ENCODE measurements at regions not wholly inside any gene's neighbourhood (a gene's known extent, or its start where the extent isn't known, plus 50 kb on each side); places are given as distances from the start of the nearest gene placed in this dataset.
"Not testable (repeated sequence)": the region's sequence is repeated elsewhere in the genome, so short reads cannot be mapped to it uniquely, and the experiment has no call there.

DNA sequence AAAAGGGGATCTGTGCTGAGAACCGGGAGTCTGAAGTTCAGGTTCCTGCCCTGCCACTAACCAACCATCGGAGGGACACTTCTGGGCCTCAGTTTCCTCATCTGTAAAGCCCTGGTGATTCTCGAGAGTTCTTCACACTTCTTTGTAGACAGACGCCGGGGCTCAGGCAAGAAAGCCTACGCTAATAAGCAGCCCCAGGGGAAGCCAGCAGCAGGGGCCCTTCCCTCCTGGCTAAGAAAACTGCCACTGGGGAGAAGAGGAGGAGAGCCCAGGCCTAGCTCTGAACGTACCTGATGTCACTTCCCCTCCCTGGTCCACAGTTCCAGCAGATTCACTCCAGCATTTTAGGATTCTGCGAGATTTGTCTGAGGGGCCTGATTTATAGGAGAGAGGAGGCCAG lies 76.0 kb downstream of the CAMK2N1 start:
- Histone ChIP-seq H3K36me3 (ENCODE audit: low read length) (no peaks in the 10 kb centered on the region), H3K4me3 (ENCODE audit: insufficient read depth, low read length, poor library complexity, severe bottlenecking) (no peak overlapping the region), H3K9me2 (replicated peaks; ENCODE audit: insufficient read depth, low read length) (no peaks in the 10 kb centered on the region), H3K27ac (ENCODE audit: low read depth, low read length) (no peak overlapping the region), H3K9me3 (ENCODE audit: insufficient read depth, low read length) (no peaks in the 10 kb centered on the region), H2AFZ (ENCODE audit: low read depth, low read length, severe bottlenecking) (no peak overlapping the region), H3K9ac (ENCODE audit: low read length) (no peak overlapping the region), H4K20me1 (ENCODE audit: low read depth, low read length) (no peaks in the 10 kb centered on the region), H3K79me2 (ENCODE audit: insufficient read depth, low read length) (no peaks in the 10 kb centered on the region), H3K27me3 (ENCODE audit: low read length) (no peaks in the 10 kb centered on the region), H3F3A (ENCODE audit: insufficient read depth) (no peaks in the 10 kb centered on the region), H3K4me2 (ENCODE audit: low read depth, low read length, poor library complexity, severe bottlenecking) (no peak overlapping the region)
- TF ChIP-seq EZH2phosphoT487 (conservative IDR thresholded peaks at IDR 0.05; ENCODE audit: low read length): no peak
- TF ChIP-seq, protein P1, sequence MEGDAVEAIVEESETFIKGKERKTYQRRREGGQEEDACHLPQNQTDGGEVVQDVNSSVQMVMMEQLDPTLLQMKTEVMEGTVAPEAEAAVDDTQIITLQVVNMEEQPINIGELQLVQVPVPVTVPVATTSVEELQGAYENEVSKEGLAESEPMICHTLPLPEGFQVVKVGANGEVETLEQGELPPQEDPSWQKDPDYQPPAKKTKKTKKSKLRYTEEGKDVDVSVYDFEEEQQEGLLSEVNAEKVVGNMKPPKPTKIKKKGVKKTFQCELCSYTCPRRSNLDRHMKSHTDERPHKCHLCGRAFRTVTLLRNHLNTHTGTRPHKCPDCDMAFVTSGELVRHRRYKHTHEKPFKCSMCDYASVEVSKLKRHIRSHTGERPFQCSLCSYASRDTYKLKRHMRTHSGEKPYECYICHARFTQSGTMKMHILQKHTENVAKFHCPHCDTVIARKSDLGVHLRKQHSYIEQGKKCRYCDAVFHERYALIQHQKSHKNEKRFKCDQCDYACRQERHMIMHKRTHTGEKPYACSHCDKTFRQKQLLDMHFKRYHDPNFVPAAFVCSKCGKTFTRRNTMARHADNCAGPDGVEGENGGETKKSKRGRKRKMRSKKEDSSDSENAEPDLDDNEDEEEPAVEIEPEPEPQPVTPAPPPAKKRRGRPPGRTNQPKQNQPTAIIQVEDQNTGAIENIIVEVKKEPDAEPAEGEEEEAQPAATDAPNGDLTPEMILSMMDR (IDR thresholded peaks at IDR 0.05; ENCODE audit: insufficient read depth, low read length, poor library complexity, severe bottlenecking): no peak

DNA sequence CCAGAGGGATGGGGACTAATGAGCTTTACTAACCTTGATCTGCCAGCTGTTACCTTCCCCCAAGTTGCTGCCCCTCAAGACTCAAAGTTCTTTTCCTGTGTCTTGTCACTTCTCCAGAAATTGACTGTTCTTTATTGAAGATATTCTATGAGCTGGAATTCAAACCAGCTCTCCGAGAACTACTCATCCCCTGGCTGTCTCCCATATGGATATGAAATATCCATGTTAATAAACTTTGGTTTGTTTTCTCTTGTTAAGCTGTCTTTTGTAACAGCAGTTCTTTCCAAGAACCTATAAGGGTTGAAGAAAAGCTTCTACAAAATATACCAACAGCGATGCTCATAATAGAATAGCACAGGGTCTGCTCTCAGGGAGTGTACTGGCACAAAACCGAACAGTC lies 77.0 kb downstream of the CAMK2N1 start:
- Histone ChIP-seq H2AFZ (ENCODE audit: low read depth, low read length, severe bottlenecking) (no peak overlapping the region), H3F3A (ENCODE audit: insufficient read depth) (no peaks in the 10 kb centered on the region), H3K9ac (ENCODE audit: low read length) (no peak overlapping the region), H3K36me3 (ENCODE audit: low read length) (no peaks in the 10 kb centered on the region), H3K79me2 (ENCODE audit: insufficient read depth, low read length) (no peaks in the 10 kb centered on the region), H3K4me3 (ENCODE audit: insufficient read depth, low read length, poor library complexity, severe bottlenecking) (no peak overlapping the region), H3K9me2 (replicated peaks; ENCODE audit: insufficient read depth, low read length) (no peaks in the 10 kb centered on the region), H3K27me3 (ENCODE audit: low read length) (no peaks in the 10 kb centered on the region), H3K4me2 (ENCODE audit: low read depth, low read length, poor library complexity, severe bottlenecking) (no peak overlapping the region), H3K27ac (ENCODE audit: low read depth, low read length) (no peak overlapping the region), H3K9me3 (ENCODE audit: insufficient read depth, low read length) (no peaks in the 10 kb centered on the region), H4K20me1 (ENCODE audit: low read depth, low read length) (no peaks in the 10 kb centered on the region)
- TF ChIP-seq, protein P1 (IDR thresholded peaks at IDR 0.05; ENCODE audit: insufficient read depth, low read length, poor library complexity, severe bottlenecking): no peak
- TF ChIP-seq EZH2phosphoT487 (conservative IDR thresholded peaks at IDR 0.05; ENCODE audit: low read length): no peak

GRCh38 chr1:20408133-20408650 lies 77.8 kb downstream of the CAMK2N1 start:
- H3F3A ChIP-seq (ENCODE audit: insufficient read depth); H3K4me2 ChIP-seq (ENCODE audit: low read depth, low read length, poor library complexity, severe bottlenecking); H3K4me3 ChIP-seq (ENCODE audit: insufficient read depth, low read length, poor library complexity, severe bottlenecking); H3K9ac ChIP-seq (ENCODE audit: low read length); H2AFZ ChIP-seq (ENCODE audit: low read depth, low read length, severe bottlenecking); H3K36me3 ChIP-seq (ENCODE audit: low read length); H3K79me2 ChIP-seq (ENCODE audit: insufficient read depth, low read length); H3K9me3 ChIP-seq (ENCODE audit: insufficient read depth, low read length); H3K27me3 ChIP-seq (ENCODE audit: low read length); H3K27ac ChIP-seq (ENCODE audit: low read depth, low read length); H4K20me1 ChIP-seq (ENCODE audit: low read depth, low read length); H3K9me2 ChIP-seq (replicated peaks; ENCODE audit: insufficient read depth, low read length): not testable (repeated sequence)

GRCh38 chr1:20405893-20406604 lies 80.0 kb downstream of the CAMK2N1 start:
- H3K27ac ChIP-seq (ENCODE audit: low read depth, low read length): no peak overlapping the region
- H3K36me3 ChIP-seq (ENCODE audit: low read length): no peaks in the 10 kb centered on the region
- H3K79me2 ChIP-seq (ENCODE audit: insufficient read depth, low read length): no peaks in the 10 kb centered on the region
- no peak overlapping the region for H3K4me3 ChIP-seq (ENCODE audit: insufficient read depth, low read length, poor library complexity, severe bottlenecking)
- TF ChIP-seq EZH2phosphoT487 (conservative IDR thresholded peaks at IDR 0.05; ENCODE audit: low read length): no peak
- TF ChIP-seq, protein P1 (IDR thresholded peaks at IDR 0.05; ENCODE audit: insufficient read depth, low read length, poor library complexity, severe bottlenecking): no peak
- no peak overlapping the region for H2AFZ ChIP-seq (ENCODE audit: low read depth, low read length, severe bottlenecking)
- no peaks in the 10 kb centered on the region for H3K9me3 ChIP-seq (ENCODE audit: insufficient read depth, low read length)
- H3K9ac ChIP-seq (ENCODE audit: low read length): no peak overlapping the region
- no peaks in the 10 kb centered on the region for H3F3A ChIP-seq (ENCODE audit: insufficient read depth)
- no peaks in the 10 kb centered on the region for H3K9me2 ChIP-seq (replicated peaks; ENCODE audit: insufficient read depth, low read length)
- no peaks in the 10 kb centered on the region for H3K27me3 ChIP-seq (ENCODE audit: low read length)
- no peaks in the 10 kb centered on the region for H4K20me1 ChIP-seq (ENCODE audit: low read depth, low read length)
- no peak overlapping the region for H3K4me2 ChIP-seq (ENCODE audit: low read depth, low read length, poor library complexity, severe bottlenecking)

Measured in SU-DHL-6 (cell line).